LNCaP clone FGC (cell line): ENCODE measurements at regions not wholly inside any gene's neighbourhood (a gene's known extent, or its start where the extent isn't known, plus 50 kb on each side); places are given as distances from the start of the nearest gene placed in this dataset.

Experiments used
- DNase-seq: peaks from one replicate; pipeline ENCODE4 v3.0.0-alpha.2; 2011; ENCODE audit warnings: low read depth
- H3K4me3 ChIP-seq: 2 replicates; pipeline ENCODE4 v1.5.1; 2011; ENCODE audit warnings: mild to moderate bottlenecking, low read depth, low read length, control low read depth
- CTCF ChIP-seq: IDR thresholded peaks from 2 replicates; pipeline ENCODE4 v1.5.1; 2012; ENCODE audit warnings: mild to moderate bottlenecking; ENCODE audit not compliant: control insufficient read depth, insufficient read depth; ENCODE audit errors: extremely low read depth

DNA sequence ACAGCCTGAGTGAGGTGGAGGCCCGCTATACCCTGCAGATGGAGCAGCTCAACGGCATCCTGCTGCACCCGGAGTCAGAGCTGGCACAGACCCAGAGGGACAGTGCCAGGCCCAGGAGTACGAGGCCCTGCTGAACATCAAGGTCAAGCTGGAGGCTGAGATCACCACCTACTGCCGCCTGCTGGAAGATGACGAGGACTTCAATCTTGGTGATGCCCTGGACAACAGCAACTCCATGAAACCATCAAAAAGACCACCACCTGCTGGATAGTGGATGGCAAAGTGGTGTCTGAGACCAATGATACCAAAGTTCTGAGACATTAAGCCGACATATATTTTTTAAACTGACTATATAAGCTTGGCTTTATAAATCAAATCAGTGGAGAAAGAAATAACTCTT, 73.3 kb upstream of the HHIP start:
- TF ChIP-seq CTCF = peak; percentile 41; the same call in 1 of the 2 replicates
- no peak for DNase-seq
- H3K4me3 ChIP-seq = no peak overlapping the region

GRCh38 chr4:144574000-144574399, 72.0 kb upstream of the HHIP start:
- no peak for TF ChIP-seq CTCF
- no peak overlapping the region for H3K4me3 ChIP-seq
- DNase-seq = no peak

- no peak for TF ChIP-seq CTCF
- DNase-seq = no peak
- H3K4me3 ChIP-seq = no peak overlapping the region
These were observed 71.4 kb upstream of the HHIP start for GRCh38 chr4:144574509-144574908.

DNA sequence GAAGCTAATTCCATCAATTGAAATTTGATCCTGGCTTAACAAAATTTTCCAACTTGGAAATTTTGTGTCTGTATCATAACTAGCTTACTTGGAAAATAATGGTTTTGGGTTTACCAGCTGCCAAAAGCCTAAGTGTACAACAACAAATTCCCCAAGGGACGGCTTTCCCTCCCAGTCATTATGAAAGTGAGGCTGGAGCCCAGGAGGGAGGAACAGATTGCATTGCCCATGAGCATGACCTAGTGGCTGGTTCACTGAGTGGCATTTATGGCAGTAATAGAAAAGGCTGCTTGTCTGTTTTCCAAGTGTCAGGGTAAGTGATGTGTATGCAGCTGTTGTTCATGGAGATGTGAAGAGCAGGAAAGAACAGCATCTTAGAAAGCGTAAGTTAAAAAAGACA, 70.8 kb upstream of the HHIP start:
- TF ChIP-seq CTCF = peak; percentile 59
- no peak for DNase-seq
- H3K4me3 ChIP-seq = no peak overlapping the region

DNA sequence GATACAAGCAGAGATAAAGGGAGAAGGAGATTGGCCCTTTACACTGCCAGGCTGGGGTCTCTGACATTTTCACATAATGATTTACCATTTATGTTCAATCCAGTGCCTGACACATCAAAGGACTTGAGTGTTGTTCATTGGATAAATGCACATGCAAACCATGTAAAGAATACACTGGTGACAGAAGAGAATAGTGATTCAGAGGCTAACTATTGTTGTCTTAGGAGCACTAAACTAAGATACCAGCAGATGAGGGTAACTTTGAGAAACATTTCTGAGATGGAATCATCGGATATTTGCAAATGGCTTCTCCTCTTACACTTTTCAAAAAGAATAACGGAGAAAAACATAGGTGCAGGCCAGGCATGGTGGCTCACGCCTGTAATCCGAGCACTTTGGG, 67.3 kb upstream of the HHIP start:
- no peak overlapping the region for H3K4me3 ChIP-seq
- no peak for DNase-seq
- TF ChIP-seq CTCF = no peak

GRCh38 chr4:144579411-144580030, 66.4 kb upstream of the HHIP start:
- no peak overlapping the region for H3K4me3 ChIP-seq
- TF ChIP-seq CTCF = no peak
- DNase-seq = no peak

DNA sequence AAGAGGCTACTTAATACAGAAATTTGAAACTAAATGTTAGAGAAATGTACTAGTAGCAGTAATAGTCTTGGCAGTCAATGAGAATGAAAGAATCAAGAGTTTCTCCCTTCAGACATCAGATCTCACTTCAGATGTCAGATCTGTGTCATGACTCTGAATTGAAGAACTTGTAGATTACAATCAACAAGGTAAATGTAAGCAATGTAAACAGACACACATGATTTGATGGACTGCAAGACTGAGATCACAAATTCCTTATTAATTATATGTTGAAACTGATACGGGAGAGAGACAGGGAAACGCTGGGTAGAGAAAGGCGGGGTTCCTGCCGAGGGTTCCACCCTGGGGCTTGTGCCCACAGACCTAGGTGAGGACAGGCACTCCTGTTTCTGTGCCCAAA, 65.5 kb upstream of the HHIP start:
- no peak for DNase-seq
- no peak overlapping the region for H3K4me3 ChIP-seq
- TF ChIP-seq CTCF = no peak
